ENCODE measurements at regions not wholly inside any gene's neighbourhood (a gene's known extent, or its start where the extent isn't known, plus 50 kb on each side); places are given as distances from the start of the nearest gene placed in this dataset.

DNA sequence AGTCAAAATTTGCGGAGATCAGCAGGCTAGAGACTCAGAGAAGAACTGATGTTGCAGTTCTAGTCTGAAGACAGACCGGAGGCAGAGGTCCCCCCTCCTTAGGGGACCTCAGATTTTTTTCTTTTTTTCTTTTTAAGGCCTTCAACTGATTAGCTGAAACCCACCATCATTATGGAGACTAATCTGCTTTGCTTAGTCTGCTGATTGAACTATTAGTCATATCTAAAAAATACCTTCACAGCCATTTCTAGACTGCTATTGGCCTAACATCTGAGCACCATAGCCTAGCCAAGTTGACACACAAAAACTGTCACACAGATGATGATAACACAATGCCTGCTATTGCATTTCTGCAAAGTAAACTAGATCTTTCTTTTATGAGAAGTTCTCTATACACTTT, 141.1 kb upstream of the TNFAIP3 start:
- Histone ChIP-seq H3K4me3 (no peak overlapping the region), H3K36me3 (ENCODE audit: control insufficient read depth in 2 of 2, insufficient read depth in 2 of 2, low read length in 1 of 2) (no peaks in the 10 kb centered on the region), H3K9ac (ENCODE audit: control insufficient read depth, insufficient read depth, low read length) (no peak overlapping the region), H2AFZ (ENCODE audit: control insufficient read depth, low read depth, low read length) (no peak overlapping the region), H3K79me2 (ENCODE audit: control insufficient read depth, insufficient read depth, low read length) (no peaks in the 10 kb centered on the region), H3K9me3 (replicated peaks; ENCODE audit: control insufficient read depth, insufficient read depth, low read length) (no peaks in the 10 kb centered on the region; the same call in 2 of the 3 replicates), H4K20me1 (ENCODE audit: control insufficient read depth, insufficient read depth) (no peaks in the 10 kb centered on the region), H3K27ac (ENCODE audit: control insufficient read depth, insufficient read depth) (no peak overlapping the region), H3K4me2 (ENCODE audit: control insufficient read depth, insufficient read depth) (no peak overlapping the region), H3K27me3 (replicated peaks in 1 of 2; ENCODE audit: control insufficient read depth in 2 of 2, insufficient read depth in 2 of 2, low read length in 1 of 2) (no peaks in the 10 kb centered on the region), H3K4me1 (ENCODE audit: control insufficient read depth, insufficient read depth, low read length) (peaks cover 8% of the 10 kb centered on the region)
- TF ChIP-seq FOXM1 (IDR thresholded peaks at IDR 0.05; ENCODE audit: low read depth, low read length) (no peak), SP1 (IDR thresholded peaks at IDR 0.05; ENCODE audit: low read depth, low read length) (no peak)
- intact Hi-C loops (cut with micrococcal nuclease; ENCODE audit: unreplicated experiment) (no loop called here), in situ Hi-C loops (cut with MboI) (no loop called here)
- ChIA-PET SMC1A (ENCODE audit: uncharacterized antibody, unreplicated experiment) (interaction anchor here (0.8 to 2.4 kb wide), 11 partner anchors 9 to 213 kb away, joined by 3 to 11 read pairs (median 3); no protein-coding TSS in a partner anchor), CTCF (interaction anchor here (0.6 to 1.3 kb wide), 2 partner anchors 10 to 995 kb away, joined by 3 to 4 read pairs; no protein-coding TSS in a partner anchor), POLR2A (interaction anchor here (2.2 kb wide), 1 partner anchor 10 kb away, joined by 10 read pairs; no protein-coding TSS in a partner anchor), RAD21 (ENCODE audit: unreplicated experiment) (interaction anchor here (1.0 kb wide), 1 partner anchor 15 kb away, joined by 3 read pairs; no protein-coding TSS in a partner anchor)
- ATAC-seq (no peak), FAIRE-seq (no peak), DNase-seq (ENCODE audit: low read depth, low spot score) (no peak)
- WGBS (ENCODE audit: insufficient coverage, insufficient replicate concordance, low lambda C conversion rate, missing lambda C conversion rate): 98% methylated on average over 2 of the region's 2 CpGs
- BruUV-seq (replicated peaks): no TSS peak

DNA sequence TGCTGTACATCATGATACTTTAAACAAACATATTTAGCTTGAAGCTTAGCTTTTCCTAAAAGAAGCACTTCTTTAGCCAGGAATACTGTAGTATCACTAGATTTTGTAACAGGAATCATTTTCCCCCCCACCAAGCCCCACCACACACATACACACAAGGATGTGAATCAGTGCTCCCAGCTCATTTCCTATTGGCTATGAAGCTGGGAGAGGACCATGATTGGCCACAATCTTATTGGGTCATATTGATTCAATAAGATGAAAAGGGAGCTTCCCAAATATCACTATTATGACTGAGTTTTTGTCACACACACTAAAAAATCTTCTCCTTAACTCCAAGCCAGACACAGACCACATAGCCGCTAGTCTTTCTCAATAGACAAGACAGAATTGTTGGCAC, 140.5 kb upstream of the TNFAIP3 start:
- H3K4me2 ChIP-seq (ENCODE audit: control insufficient read depth, insufficient read depth): no peak overlapping the region
- no peak for FAIRE-seq
- RAD21 ChIA-PET (ENCODE audit: unreplicated experiment): interaction anchor here (1.0 kb wide), 1 partner anchor 14 kb away, joined by 3 read pairs; no protein-coding TSS in a partner anchor
- POLR2A ChIA-PET: interaction anchor here (2.1 to 2.2 kb wide), 2 partner anchors 10 kb away, joined by 7 to 10 read pairs; no protein-coding TSS in a partner anchor
- H3K79me2 ChIP-seq (ENCODE audit: control insufficient read depth, insufficient read depth, low read length): no peaks in the 10 kb centered on the region
- no peak overlapping the region for H3K9ac ChIP-seq (ENCODE audit: control insufficient read depth, insufficient read depth, low read length)
- H2AFZ ChIP-seq (ENCODE audit: control insufficient read depth, low read depth, low read length): no peak overlapping the region
- no peak for ATAC-seq
- no peaks in the 10 kb centered on the region for H3K36me3 ChIP-seq (ENCODE audit: control insufficient read depth in 2 of 2, insufficient read depth in 2 of 2, low read length in 1 of 2)
- intact Hi-C loops (cut with micrococcal nuclease; ENCODE audit: unreplicated experiment) (no loop called here), in situ Hi-C loops (cut with MboI) (no loop called here)
- H3K27ac ChIP-seq (ENCODE audit: control insufficient read depth, insufficient read depth): no peak overlapping the region
- no peak for DNase-seq (ENCODE audit: low read depth, low spot score)
- no peak for TF ChIP-seq NFYB (IDR thresholded peaks at IDR 0.05; ENCODE audit: insufficient read depth, low read depth, low read length)
- no peak for TF ChIP-seq ATF7 (IDR thresholded peaks at IDR 0.05; ENCODE audit: low read depth)
- TF ChIP-seq ZNF592 (IDR thresholded peaks at IDR 0.05): no peak
- TF ChIP-seq ZZZ3 (IDR thresholded peaks at IDR 0.05; ENCODE audit: control insufficient read depth, insufficient read length, low read depth): no peak
- no peak for TF ChIP-seq MTA3 (IDR thresholded peaks at IDR 0.05; ENCODE audit: borderline replicate concordance, low read length)
- no peak for TF ChIP-seq GATAD2B (conservative IDR thresholded peaks at IDR 0.05; ENCODE audit: low read depth)
- H3K4me3 ChIP-seq: no peak overlapping the region
- no TSS peak for BruUV-seq (replicated peaks)
- H3K9me3 ChIP-seq (replicated peaks; ENCODE audit: control insufficient read depth, insufficient read depth, low read length): no peaks in the 10 kb centered on the region; the same call in 2 of the 3 replicates
- H3K4me1 ChIP-seq (ENCODE audit: control insufficient read depth, insufficient read depth, low read length): peaks cover 8% of the 10 kb centered on the region
- CTCF ChIA-PET: interaction anchor here (0.6 to 1.0 kb wide), 3 partner anchors 18 to 994 kb away, joined by 4 read pairs; no protein-coding TSS in a partner anchor
- no peaks in the 10 kb centered on the region for H3K27me3 ChIP-seq (replicated peaks in 1 of 2; ENCODE audit: control insufficient read depth in 2 of 2, insufficient read depth in 2 of 2, low read length in 1 of 2)
- H4K20me1 ChIP-seq (ENCODE audit: control insufficient read depth, insufficient read depth): no peaks in the 10 kb centered on the region
- 100% methylated on average over 1 of the region's 1 CpG for WGBS (ENCODE audit: insufficient coverage, insufficient replicate concordance, low lambda C conversion rate, missing lambda C conversion rate)
- SMC1A ChIA-PET (ENCODE audit: uncharacterized antibody, unreplicated experiment): interaction anchor here (0.7 to 2.4 kb wide), 8 partner anchors 12 to 213 kb away, joined by 3 to 11 read pairs (median 3); no protein-coding TSS in a partner anchor
